ENCODE measurements at regions not wholly inside any gene's neighbourhood (a gene's known extent, or its start where the extent isn't known, plus 50 kb on each side); places are given as distances from the start of the nearest gene placed in this dataset.

DNA sequence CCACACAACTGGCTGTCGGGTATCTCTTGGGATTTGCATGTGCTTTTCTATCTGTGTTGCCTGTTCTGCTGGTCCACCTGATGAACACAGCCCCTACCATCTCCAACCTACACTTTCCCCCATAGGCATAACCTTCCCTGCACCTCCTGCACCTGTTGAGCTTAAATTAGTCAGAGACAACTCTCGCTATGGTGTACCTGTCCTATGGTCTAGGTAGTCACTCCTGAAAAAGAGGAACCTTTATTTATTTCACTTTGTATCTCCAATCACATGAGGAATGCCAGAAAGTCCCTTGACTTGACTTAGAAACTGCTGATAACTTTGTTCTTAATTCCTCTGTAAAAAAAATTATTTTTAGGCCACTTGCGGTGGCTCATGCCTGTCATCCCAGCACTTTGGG, 338.1 kb downstream of the DHRSX start:
- no peaks in the 10 kb centered on the region; the same call in 1 of the 2 replicates for H3K79me1 ChIP-seq (ENCODE audit: low read depth, low read length)
- no peak for DNase-seq (ENCODE audit: low read depth in 1 of 2, low spot score in 2 of 2)
- no peak overlapping the region for H4K8ac ChIP-seq (ENCODE audit: extremely low read depth, insufficient read depth, low read length)
- POLR2A ChIA-PET (ENCODE audit: partially characterized antibody), result no interaction called here
- H2BK5ac ChIP-seq (ENCODE audit: low read depth, low read length), result no peak overlapping the region
- CTCF ChIA-PET (ENCODE audit: partially characterized antibody), result no interaction called here
- H3K27me3 ChIP-seq (replicated peaks in 1 of 4; ENCODE audit: control insufficient read depth in 3 of 4, extremely low read depth in 1 of 4, insufficient read depth in 3 of 4, low read length in 3 of 4), result no peaks in the 10 kb centered on the region
- H3K79me2 ChIP-seq (ENCODE audit: control insufficient read depth in 1 of 2, insufficient read depth in 2 of 2, low read length in 2 of 2), result no peaks in the 10 kb centered on the region
- H3K4me3 ChIP-seq (ENCODE audit: extremely low read depth in 1 of 4, insufficient read depth in 2 of 4, low read depth in 3 of 4, low read length in 4 of 4), result no peak overlapping the region
- no peak for FAIRE-seq
- H2AK5ac ChIP-seq (ENCODE audit: low read depth, low read length), result no peak overlapping the region
- H3K4ac ChIP-seq (replicated peaks; ENCODE audit: insufficient read length, low read depth, low read length), result no peak overlapping the region
- H3K36me3 ChIP-seq (ENCODE audit: control insufficient read depth in 2 of 4, insufficient read depth in 4 of 4, low read length in 3 of 4), result no peaks in the 10 kb centered on the region
- no peaks in the 10 kb centered on the region for H3K23me2 ChIP-seq (ENCODE audit: low read depth, low read length)
- no peak overlapping the region for H4K5ac ChIP-seq (ENCODE audit: insufficient read length, low read depth, low read length)
- H3K4me2 ChIP-seq (ENCODE audit: insufficient read depth in 1 of 2, low read depth in 2 of 2, low read length in 2 of 2), result no peak overlapping the region
- H4K20me1 ChIP-seq (replicated peaks in 1 of 2; ENCODE audit: control insufficient read depth in 1 of 2, insufficient read depth in 2 of 2, low read length in 2 of 2), result no peaks in the 10 kb centered on the region
- no peak overlapping the region for H2AFZ ChIP-seq (ENCODE audit: low read length)
- TF ChIP-seq NRF1 (IDR thresholded peaks at IDR 0.05; ENCODE audit: low read depth, low read length), result no peak
- no peak for TF ChIP-seq MAFK (IDR thresholded peaks at IDR 0.05; ENCODE audit: low read depth, low read length)
- TF ChIP-seq YY1 (IDR thresholded peaks at IDR 0.05; ENCODE audit: low read depth, low read length), result no peak
- TF ChIP-seq KDM5A (IDR thresholded peaks at IDR 0.05; ENCODE audit: low read length), result no peak
- no peak for TF ChIP-seq CEBPB (IDR thresholded peaks at IDR 0.05; ENCODE audit: low read depth, low read length)
- TF ChIP-seq EP300 (IDR thresholded peaks at IDR 0.05; ENCODE audit: borderline replicate concordance in 1 of 2, low read depth in 2 of 2, low read length in 2 of 2), result no peak
- no peak overlapping the region for H3K18ac ChIP-seq (ENCODE audit: extremely low read depth, low read length)
- no peak overlapping the region for H2BK12ac ChIP-seq (ENCODE audit: low read depth, low read length)
- WGBS, 2 experiments (ENCODE audit: extremely low coverage in 1 of 2, insufficient coverage in 1 of 2, insufficient read length in 1 of 2, insufficient replicate concordance in 2 of 2, low coverage in 1 of 2, low lambda C conversion rate in 2 of 2, missing lambda C conversion rate in 1 of 2), result 87% methylated on average over 3 of the region's 3 CpGs; no CpG with 5 or more reads in 1 of the 2 experiments
- H3K4me1 ChIP-seq (replicated peaks in 1 of 4; ENCODE audit: control insufficient read depth in 3 of 4, insufficient read depth in 4 of 4, low read length in 3 of 4), result no peaks in the 10 kb centered on the region
- H3K9ac ChIP-seq (replicated peaks in 1 of 4; ENCODE audit: extremely low read depth in 1 of 4, low read depth in 3 of 4, low read length in 3 of 4), result no peak overlapping the region
- no peak overlapping the region for H2BK20ac ChIP-seq (ENCODE audit: low read length)
- H3K9me3 ChIP-seq (ENCODE audit: insufficient read depth in 2 of 2, low read depth in 1 of 2, low read length in 1 of 2), result no peaks in the 10 kb centered on the region
- no peak overlapping the region for H2BK120ac ChIP-seq (replicated peaks; ENCODE audit: low read depth, low read length)
- H3K56ac ChIP-seq (replicated peaks; ENCODE audit: insufficient read length, low read depth, low read length), result no peak overlapping the region
- no peak overlapping the region for H3K14ac ChIP-seq (ENCODE audit: insufficient read length)
- no peak overlapping the region for H4K91ac ChIP-seq (replicated peaks; ENCODE audit: insufficient read length, low read length)
- no peak overlapping the region for H3K27ac ChIP-seq (ENCODE audit: low read depth, low read length)
- H2BK15ac ChIP-seq (ENCODE audit: low read length), result no peak overlapping the region
- no peak overlapping the region for H3K23ac ChIP-seq (ENCODE audit: insufficient read length)
